Tibial artery (tissue), 4 donors: ENCODE measurements at regions not wholly inside any gene's neighbourhood (a gene's known extent, or its start where the extent isn't known, plus 50 kb on each side); places are given as distances from the start of the nearest gene placed in this dataset.

Experiments
- DNase-seq, 2 donors: peaks; one replicate each; pipeline ENCODE4 v3.0.0-alpha.2; 2019
- H3K27ac ChIP-seq, 2 donors: fragments of 200-600 bp; sonication (generic) in 1 of 2; 1 replicate in 1 of 2; 2 replicates in 1 of 2; pipeline ENCODE4 v1.5.1; 2018 to 2019; ENCODE audit warnings: mild to moderate bottlenecking in 1 of 2
- H3K27me3 ChIP-seq, 2 donors: fragments of 200-600 bp; sonication (generic) in 1 of 2; one replicate each; pipeline versions ENCODE4 v1.5.1 to v1.6.0; 2016 to 2019
- H3K36me3 ChIP-seq, 3 donors: fragments of 200-600 bp; sonication (generic) in 2 of 3; one replicate each; pipeline ENCODE4 v1.5.1; 2016 to 2019; ENCODE audit warnings: mild to moderate bottlenecking in 2 of 3
- H3K4me1 ChIP-seq, 4 donors: fragments of 200-600 bp; sonication (generic) in 2 of 4; 1 replicate in 3 of 4; 2 replicates in 1 of 4; pipeline ENCODE4 v1.5.1; 2016 to 2019
- H3K4me3 ChIP-seq, 2 donors: fragments of 200-600 bp; sonication (generic) in 1 of 2; 1 replicate in 1 of 2; 2 replicates in 1 of 2; pipeline ENCODE4 v1.5.1; 2018 to 2019; ENCODE audit warnings: mild to moderate bottlenecking in 2 of 2
- H3K9me3 ChIP-seq, 3 donors: fragments of 200-600 bp; sonication (generic) in 1 of 3; one replicate each; pipeline ENCODE4 v1.5.1; 2016 to 2019
- intact Hi-C: fragments of 100-400 bp; cut with DNase I; formaldehyde crosslinking; loops from one replicate; pipeline ENCODE4 v1.15.0; 2023; ENCODE audit warnings: low total_unique reads
- TF ChIP-seq, protein P1 (sequence below), 2 experiments: fragments of 200-600 bp in 1 of 2; fragments of 450-650 bp in 1 of 2; IDR thresholded peaks; one replicate each; pipeline ENCODE4 v1.5.1; 2017 to 2019; ENCODE audit warnings: antibody characterized with exemption in 2 of 2, mild to moderate bottlenecking in 1 of 2, moderate library complexity in 1 of 2

GRCh38 chr7:121576148-121576917 lies 180.2 kb upstream of the FAM3C start:
- Histone ChIP-seq H3K27me3 (no peaks in the 10 kb centered on the region), H3K4me3 (no peak overlapping the region), H3K4me1 (no peaks in the 10 kb centered on the region), H3K27ac (no peak overlapping the region), H3K9me3 (no peaks in the 10 kb centered on the region), H3K36me3 (no peaks in the 10 kb centered on the region)
- TF ChIP-seq, protein P1, sequence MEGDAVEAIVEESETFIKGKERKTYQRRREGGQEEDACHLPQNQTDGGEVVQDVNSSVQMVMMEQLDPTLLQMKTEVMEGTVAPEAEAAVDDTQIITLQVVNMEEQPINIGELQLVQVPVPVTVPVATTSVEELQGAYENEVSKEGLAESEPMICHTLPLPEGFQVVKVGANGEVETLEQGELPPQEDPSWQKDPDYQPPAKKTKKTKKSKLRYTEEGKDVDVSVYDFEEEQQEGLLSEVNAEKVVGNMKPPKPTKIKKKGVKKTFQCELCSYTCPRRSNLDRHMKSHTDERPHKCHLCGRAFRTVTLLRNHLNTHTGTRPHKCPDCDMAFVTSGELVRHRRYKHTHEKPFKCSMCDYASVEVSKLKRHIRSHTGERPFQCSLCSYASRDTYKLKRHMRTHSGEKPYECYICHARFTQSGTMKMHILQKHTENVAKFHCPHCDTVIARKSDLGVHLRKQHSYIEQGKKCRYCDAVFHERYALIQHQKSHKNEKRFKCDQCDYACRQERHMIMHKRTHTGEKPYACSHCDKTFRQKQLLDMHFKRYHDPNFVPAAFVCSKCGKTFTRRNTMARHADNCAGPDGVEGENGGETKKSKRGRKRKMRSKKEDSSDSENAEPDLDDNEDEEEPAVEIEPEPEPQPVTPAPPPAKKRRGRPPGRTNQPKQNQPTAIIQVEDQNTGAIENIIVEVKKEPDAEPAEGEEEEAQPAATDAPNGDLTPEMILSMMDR (IDR thresholded peaks at IDR 0.05), result no peak
- DNase-seq, result no peak
- intact Hi-C loops, result no loop called here

- Histone ChIP-seq H3K36me3 (no peaks in the 10 kb centered on the region), H3K27ac (no peak overlapping the region), H3K4me3 (no peak overlapping the region), H3K27me3 (no peaks in the 10 kb centered on the region), H3K4me1 (no peaks in the 10 kb centered on the region), H3K9me3 (no peaks in the 10 kb centered on the region)
- TF ChIP-seq, protein P1 (IDR thresholded peaks at IDR 0.05), result no peak
- DNase-seq, result no peak
- intact Hi-C loops, result no loop called here
Measured at GRCh38 chr7:121575194-121575765, 179.2 kb upstream of the FAM3C start.

GRCh38 chr7:121574109-121574508 lies 178.0 kb upstream of the FAM3C start:
- H3K36me3 ChIP-seq, result no peaks in the 10 kb centered on the region
- intact Hi-C loops, result no loop called here
- no peaks in the 10 kb centered on the region for H3K9me3 ChIP-seq
- no peaks in the 10 kb centered on the region for H3K27me3 ChIP-seq
- no peak for DNase-seq
- TF ChIP-seq, protein P1 (IDR thresholded peaks at IDR 0.05), result no peak
- no peaks in the 10 kb centered on the region for H3K4me1 ChIP-seq
- no peak overlapping the region for H3K27ac ChIP-seq
- no peak overlapping the region for H3K4me3 ChIP-seq

GRCh38 chr7:121572615-121573014 lies 176.5 kb upstream of the FAM3C start:
- TF ChIP-seq, protein P1 (IDR thresholded peaks at IDR 0.05), result no peak

GRCh38 chr7:121570365-121570764 lies 174.3 kb upstream of the FAM3C start:
- Histone ChIP-seq H3K27ac (no peak overlapping the region), H3K36me3 (no peaks in the 10 kb centered on the region), H3K4me1 (no peaks in the 10 kb centered on the region), H3K9me3 (no peaks in the 10 kb centered on the region), H3K27me3 (no peaks in the 10 kb centered on the region), H3K4me3 (no peak overlapping the region)
- no peak for DNase-seq
- intact Hi-C loops, result no loop called here
- TF ChIP-seq, protein P1 (IDR thresholded peaks at IDR 0.05), result no peak

More at GRCh38 chr7:121572615-121573014, 176.5 kb upstream of the FAM3C start:
- H3K4me1 ChIP-seq, result no peaks in the 10 kb centered on the region
- no peak overlapping the region for H3K27ac ChIP-seq
- intact Hi-C loops, result no loop called here
- H3K4me3 ChIP-seq, result no peak overlapping the region
- no peaks in the 10 kb centered on the region for H3K36me3 ChIP-seq
- no peaks in the 10 kb centered on the region for H3K9me3 ChIP-seq
- no peaks in the 10 kb centered on the region for H3K27me3 ChIP-seq
- DNase-seq, result no peak
